D721Med (cell line): ENCODE measurements at regions not wholly inside any gene's neighbourhood (a gene's known extent, or its start where the extent isn't known, plus 50 kb on each side); places are given as distances from the start of the nearest gene placed in this dataset.
"Not testable (repeated sequence)": the region's sequence is repeated elsewhere in the genome, so short reads cannot be mapped to it uniquely, and the experiment has no call there.

ENCODE experiments used
- DNase-seq: peaks from one replicate; pipeline ENCODE4 v3.0.0; 2011; ENCODE audit warnings: low spot score; ENCODE audit not compliant: insufficient read length
- FAIRE-seq: peaks from 2 replicates; lab custom pipeline; 2011; peaks lifted over from hg19 to GRCh38; lab: Jason Lieb, UNC
- TF ChIP-seq, protein P1 (sequence below): IDR thresholded peaks from 2 replicates; pipeline ENCODE4 v1.5.1; 2012; ENCODE audit warnings: mild to moderate bottlenecking, control low read depth; ENCODE audit not compliant: insufficient read depth; ENCODE audit errors: missing control alignments

DNA sequence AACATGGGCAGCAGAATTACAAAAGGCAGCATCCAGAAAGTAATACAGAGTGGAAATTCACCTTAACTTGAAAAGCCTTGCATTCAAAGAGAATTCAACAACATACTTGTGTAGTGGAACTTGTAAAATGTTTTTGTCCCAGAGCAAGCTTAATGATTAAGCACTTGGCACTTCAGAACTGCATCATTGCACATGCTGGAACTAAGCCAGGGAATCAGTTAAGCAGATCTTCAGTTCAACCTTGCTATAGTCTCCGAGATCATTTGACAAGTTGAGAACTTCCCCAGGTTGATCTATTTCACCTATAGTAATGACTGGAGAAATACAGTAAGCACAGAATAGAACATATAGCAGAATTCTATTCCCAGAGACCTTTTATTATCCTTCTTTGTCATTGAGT lies 1337.2 kb upstream of the NXPH2 start:
- no peak for DNase-seq
- TF ChIP-seq, protein P1, sequence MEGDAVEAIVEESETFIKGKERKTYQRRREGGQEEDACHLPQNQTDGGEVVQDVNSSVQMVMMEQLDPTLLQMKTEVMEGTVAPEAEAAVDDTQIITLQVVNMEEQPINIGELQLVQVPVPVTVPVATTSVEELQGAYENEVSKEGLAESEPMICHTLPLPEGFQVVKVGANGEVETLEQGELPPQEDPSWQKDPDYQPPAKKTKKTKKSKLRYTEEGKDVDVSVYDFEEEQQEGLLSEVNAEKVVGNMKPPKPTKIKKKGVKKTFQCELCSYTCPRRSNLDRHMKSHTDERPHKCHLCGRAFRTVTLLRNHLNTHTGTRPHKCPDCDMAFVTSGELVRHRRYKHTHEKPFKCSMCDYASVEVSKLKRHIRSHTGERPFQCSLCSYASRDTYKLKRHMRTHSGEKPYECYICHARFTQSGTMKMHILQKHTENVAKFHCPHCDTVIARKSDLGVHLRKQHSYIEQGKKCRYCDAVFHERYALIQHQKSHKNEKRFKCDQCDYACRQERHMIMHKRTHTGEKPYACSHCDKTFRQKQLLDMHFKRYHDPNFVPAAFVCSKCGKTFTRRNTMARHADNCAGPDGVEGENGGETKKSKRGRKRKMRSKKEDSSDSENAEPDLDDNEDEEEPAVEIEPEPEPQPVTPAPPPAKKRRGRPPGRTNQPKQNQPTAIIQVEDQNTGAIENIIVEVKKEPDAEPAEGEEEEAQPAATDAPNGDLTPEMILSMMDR = no peak
- no peak for FAIRE-seq

- TF ChIP-seq, protein P1 = no peak
- no peak for DNase-seq
- no peak for FAIRE-seq
Observed at GRCh38 chr2:140108706-140109475, 1328.7 kb upstream of the NXPH2 start.

DNA sequence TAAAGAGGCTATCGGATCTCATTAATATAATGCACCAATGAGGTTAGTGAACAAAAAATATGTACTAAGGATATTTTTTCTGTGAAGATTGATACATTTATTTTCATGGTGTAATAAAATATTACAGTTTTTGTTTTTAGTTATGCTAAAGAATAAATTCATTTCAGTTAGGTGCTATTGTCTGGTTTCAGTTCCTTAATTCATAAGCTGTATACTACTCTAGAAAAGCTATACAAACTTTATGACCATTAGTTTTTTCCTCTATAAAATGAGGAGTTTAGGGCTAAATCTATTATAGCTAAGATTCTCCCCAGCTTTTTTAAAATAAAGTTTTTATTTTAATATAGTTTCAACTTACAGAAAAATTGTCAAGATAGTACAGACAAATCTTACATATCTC lies 1311.7 kb upstream of the NXPH2 start:
- TF ChIP-seq, protein P1 = no peak
- FAIRE-seq (no peak), DNase-seq (no peak)

DNA sequence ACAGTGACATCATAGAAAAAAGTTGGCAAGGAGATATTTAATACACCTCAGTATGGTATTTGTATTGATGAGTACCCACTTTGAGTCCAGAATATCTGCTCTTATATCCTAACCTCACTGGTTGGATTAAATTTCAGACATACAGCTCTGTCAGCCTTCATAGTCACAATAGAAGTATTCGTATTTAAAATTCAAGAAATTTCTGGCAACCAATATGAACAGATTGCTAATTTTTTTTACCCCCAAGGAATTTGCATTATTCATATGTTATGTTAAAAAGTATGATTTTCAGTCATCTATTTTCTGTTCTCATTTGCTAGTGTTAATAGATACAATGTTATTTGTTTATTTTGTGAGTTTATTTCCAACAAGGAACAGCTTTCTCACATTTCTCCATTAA lies 1306.8 kb upstream of the NXPH2 start:
- TF ChIP-seq, protein P1 = no peak
- DNase-seq (no peak), FAIRE-seq (no peak)

DNA sequence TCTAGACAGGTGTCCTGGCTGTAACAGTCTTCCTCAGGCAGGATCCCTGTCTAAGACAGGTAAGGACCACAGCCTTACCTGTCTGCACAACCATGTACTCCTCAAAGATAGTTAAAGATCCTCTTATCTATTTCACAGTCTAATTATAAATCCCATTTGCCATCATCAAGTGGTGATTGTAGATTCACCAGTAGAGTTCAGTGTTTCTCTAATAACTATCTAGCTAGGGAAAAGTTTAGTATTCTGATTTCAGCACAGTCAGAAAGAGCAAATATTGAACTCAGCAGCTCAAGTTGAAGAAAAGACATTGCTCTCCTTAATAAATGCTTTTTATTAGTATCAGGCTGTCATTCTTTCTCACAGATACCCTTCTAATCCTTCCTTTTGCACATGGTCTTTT lies 1305.5 kb upstream of the NXPH2 start:
- DNase-seq = no peak
- TF ChIP-seq, protein P1 = peak; percentile 31
- FAIRE-seq = no peak

GRCh38 chr2:140079038-140079437 lies 1298.8 kb upstream of the NXPH2 start:
- TF ChIP-seq, protein P1 = no peak
- no peak for FAIRE-seq
- no peak for DNase-seq

- no peak for DNase-seq
- TF ChIP-seq, protein P1 = no peak
- no peak for FAIRE-seq
Observed at GRCh38 chr2:140076164-140076563, 1296.0 kb upstream of the NXPH2 start.

DNA sequence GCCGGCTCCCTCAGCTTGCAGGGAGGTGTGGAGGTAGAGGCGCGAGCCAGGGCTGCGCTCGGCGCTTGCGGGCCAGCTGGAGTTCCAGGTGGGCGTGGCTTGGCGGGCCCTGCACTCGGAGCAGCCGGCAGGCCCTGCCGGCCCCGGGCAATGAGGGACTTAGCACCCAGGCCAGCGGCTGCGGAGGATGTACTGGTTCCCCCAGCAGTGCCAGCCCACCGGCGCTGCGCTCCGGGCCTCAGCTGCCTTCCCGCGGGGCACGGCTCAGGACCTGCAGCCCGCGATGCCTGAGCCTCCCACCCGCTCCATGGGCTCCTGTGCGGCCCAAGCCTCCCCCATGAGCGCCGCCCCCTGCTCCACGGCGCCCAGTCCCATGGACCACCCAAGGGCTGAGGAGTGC lies 1293.6 kb upstream of the NXPH2 start:
- not testable (repeated sequence) for FAIRE-seq, DNase-seq
